ENCODE measurements at regions not wholly inside any gene's neighbourhood (a gene's known extent, or its start where the extent isn't known, plus 50 kb on each side); places are given as distances from the start of the nearest gene placed in this dataset.
"Not testable (repeated sequence)": the region's sequence is repeated elsewhere in the genome, so short reads cannot be mapped to it uniquely, and the experiment has no call there.

DNA sequence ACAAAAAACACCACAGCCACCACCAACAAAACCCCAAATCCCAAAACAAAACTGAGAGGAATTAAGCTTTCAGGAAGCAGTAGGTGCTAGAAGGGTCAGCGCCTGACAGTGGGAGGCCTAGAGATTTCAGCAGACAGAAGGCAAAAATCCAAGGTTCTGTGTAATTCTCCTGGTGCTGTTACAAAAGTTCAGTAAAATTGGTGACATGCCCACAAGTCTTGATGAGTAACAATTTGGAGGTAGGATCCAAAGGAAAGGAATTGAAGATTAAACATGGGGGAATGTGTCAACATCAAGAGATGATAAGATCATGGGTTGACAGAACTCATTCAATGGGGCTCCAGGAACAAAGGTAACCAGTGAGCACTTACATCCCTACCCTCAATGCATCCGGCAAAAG lies 653.8 kb upstream of the CPEB2 start:
- Histone ChIP-seq H3K27ac (ENCODE audit: low read depth, low read length) (no peak overlapping the region), H3K27me3 (ENCODE audit: control insufficient read depth, insufficient read depth, low read length) (no peaks in the 10 kb centered on the region), H3K9me3 (ENCODE audit: control insufficient read depth, insufficient read depth, low read length) (no peaks in the 10 kb centered on the region), H3K4me3 (ENCODE audit: low read depth, low read length) (no peak overlapping the region)
- CTCF ChIA-PET: no interaction called here
- TF ChIP-seq, protein P1, sequence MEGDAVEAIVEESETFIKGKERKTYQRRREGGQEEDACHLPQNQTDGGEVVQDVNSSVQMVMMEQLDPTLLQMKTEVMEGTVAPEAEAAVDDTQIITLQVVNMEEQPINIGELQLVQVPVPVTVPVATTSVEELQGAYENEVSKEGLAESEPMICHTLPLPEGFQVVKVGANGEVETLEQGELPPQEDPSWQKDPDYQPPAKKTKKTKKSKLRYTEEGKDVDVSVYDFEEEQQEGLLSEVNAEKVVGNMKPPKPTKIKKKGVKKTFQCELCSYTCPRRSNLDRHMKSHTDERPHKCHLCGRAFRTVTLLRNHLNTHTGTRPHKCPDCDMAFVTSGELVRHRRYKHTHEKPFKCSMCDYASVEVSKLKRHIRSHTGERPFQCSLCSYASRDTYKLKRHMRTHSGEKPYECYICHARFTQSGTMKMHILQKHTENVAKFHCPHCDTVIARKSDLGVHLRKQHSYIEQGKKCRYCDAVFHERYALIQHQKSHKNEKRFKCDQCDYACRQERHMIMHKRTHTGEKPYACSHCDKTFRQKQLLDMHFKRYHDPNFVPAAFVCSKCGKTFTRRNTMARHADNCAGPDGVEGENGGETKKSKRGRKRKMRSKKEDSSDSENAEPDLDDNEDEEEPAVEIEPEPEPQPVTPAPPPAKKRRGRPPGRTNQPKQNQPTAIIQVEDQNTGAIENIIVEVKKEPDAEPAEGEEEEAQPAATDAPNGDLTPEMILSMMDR (IDR thresholded peaks at IDR 0.05; ENCODE audit: low read depth, low read length): no peak
- DNase-seq (ENCODE audit: low read depth, low spot score): no peak
- POLR2A ChIA-PET: no interaction called here

DNA sequence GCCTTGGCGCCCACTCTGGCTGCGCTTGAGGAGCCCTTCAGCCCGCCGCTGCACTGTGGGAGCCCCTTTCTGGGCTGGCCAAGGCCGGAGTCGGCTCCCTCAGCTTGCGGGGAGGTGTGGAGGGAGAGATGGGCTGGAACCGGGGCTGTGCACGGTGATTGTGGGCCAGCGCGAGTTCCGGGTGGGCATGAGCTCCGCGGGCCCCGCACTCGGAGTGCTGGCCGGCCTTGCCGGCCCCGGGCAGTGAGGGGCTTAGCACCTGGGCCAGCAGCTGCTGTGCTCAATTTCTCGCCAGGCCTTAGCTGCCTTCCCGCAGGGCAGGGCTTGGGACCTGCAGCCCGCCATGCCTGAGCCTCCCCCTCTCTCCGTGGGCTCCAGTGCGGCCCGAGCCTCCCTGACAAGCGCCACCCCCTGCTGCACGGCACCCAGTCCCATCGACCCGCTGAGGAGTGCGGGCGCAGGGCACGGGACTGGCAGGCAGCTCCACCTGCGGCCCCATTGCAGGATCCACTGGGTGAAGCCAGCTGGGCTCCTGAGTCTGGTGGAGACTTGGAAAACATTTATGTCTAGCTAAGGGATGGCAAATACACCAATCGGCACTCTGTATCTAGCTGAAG lies 643.6 kb upstream of the CPEB2 start:
- H3K9me3 ChIP-seq (ENCODE audit: control insufficient read depth, insufficient read depth, low read length); POLR2A ChIA-PET; H3K27ac ChIP-seq (ENCODE audit: low read depth, low read length); CTCF ChIA-PET; H3K27me3 ChIP-seq (ENCODE audit: control insufficient read depth, insufficient read depth, low read length); H3K4me3 ChIP-seq (ENCODE audit: low read depth, low read length); DNase-seq (ENCODE audit: low read depth, low spot score): not testable (repeated sequence)

DNA sequence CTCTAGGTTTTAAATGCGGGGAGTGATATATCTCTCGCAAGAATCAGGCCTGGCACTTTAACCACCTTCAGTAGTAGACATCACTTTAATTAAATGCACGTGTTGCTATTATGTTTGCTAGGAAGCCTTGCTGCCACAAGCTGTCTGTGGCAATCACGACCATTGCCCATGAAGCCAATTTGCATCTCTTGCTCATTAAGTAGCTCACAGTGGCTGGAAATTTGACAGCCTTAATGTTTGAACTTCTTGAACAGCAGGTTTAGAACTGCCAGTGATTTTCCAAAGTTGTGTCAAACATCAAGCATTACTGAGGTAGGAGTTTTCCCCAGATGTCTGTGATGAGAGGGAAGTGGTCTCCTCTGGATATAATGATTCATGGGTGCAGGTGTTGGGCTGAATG lies 642.3 kb upstream of the CPEB2 start:
- Histone ChIP-seq H3K4me3 (ENCODE audit: low read depth, low read length) (no peak overlapping the region), H3K27ac (ENCODE audit: low read depth, low read length) (no peak overlapping the region), H3K27me3 (ENCODE audit: control insufficient read depth, insufficient read depth, low read length) (peaks cover 2% of the 10 kb centered on the region), H3K9me3 (ENCODE audit: control insufficient read depth, insufficient read depth, low read length) (peaks cover 7% of the 10 kb centered on the region; the same call in 1 of the 2 replicates)
- CTCF ChIA-PET: no interaction called here
- POLR2A ChIA-PET: no interaction called here
- DNase-seq (ENCODE audit: low read depth, low spot score): no peak
- TF ChIP-seq, protein P1 (IDR thresholded peaks at IDR 0.05; ENCODE audit: low read depth, low read length): no peak

DNA sequence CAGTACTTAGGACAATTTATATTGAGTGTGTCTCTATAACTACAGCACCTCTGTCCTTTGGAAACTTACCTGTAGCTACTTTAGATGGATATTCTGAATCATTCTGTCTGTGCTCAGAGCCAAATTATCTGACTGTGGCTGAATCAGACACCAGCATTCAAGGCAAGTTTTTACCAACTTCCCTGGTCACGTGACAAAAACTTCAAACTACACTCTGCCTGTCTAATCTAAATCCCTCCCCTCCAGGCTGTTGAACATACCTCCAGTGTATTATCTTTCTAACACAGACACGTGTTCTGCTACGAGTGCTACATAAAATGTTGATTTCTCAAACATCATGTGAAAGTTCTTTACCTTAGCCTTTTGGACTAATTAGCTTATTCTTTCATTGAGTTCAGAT lies 641.2 kb upstream of the CPEB2 start:
- Histone ChIP-seq H3K9me3 (ENCODE audit: control insufficient read depth, insufficient read depth, low read length) (peaks cover 7% of the 10 kb centered on the region; the same call in 1 of the 2 replicates), H3K27ac (ENCODE audit: low read depth, low read length) (no peak overlapping the region), H3K27me3 (ENCODE audit: control insufficient read depth, insufficient read depth, low read length) (peaks cover 2% of the 10 kb centered on the region), H3K4me3 (ENCODE audit: low read depth, low read length) (no peak overlapping the region)
- ChIA-PET POLR2A (no interaction called here), CTCF (no interaction called here)
- TF ChIP-seq, protein P1 (IDR thresholded peaks at IDR 0.05; ENCODE audit: low read depth, low read length): no peak
- no peak for DNase-seq (ENCODE audit: low read depth, low spot score)

DNA sequence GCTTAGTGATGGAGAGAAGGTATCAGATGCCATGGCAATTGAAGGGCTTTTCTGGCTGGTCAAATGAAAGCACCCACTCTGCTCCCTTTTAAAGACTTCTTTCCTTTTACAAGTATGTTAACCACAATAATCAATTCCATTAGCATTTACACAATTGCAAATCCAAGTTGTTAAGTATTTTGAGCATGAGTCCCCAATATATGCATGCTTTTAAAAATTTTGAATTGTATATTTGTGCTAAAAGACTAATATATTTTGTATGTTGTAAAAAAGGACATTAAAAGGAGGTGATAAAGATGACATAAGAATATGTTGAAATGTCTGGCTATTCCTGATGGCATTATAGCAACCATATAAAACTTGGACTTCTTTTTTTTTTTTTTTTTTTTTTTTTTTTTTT lies 639.9 kb upstream of the CPEB2 start:
- Histone ChIP-seq H3K27me3 (ENCODE audit: control insufficient read depth, insufficient read depth, low read length) (peaks cover 2% of the 10 kb centered on the region), H3K9me3 (ENCODE audit: control insufficient read depth, insufficient read depth, low read length) (peaks cover 7% of the 10 kb centered on the region; the same call in 1 of the 2 replicates), H3K27ac (ENCODE audit: low read depth, low read length) (no peak overlapping the region), H3K4me3 (ENCODE audit: low read depth, low read length) (no peak overlapping the region)
- ChIA-PET CTCF (no interaction called here), POLR2A (no interaction called here)
- no peak for DNase-seq (ENCODE audit: low read depth, low spot score)
- TF ChIP-seq, protein P1 (IDR thresholded peaks at IDR 0.05; ENCODE audit: low read depth, low read length): no peak
